WERI-Rb-1 (cell line): ENCODE measurements at regions not wholly inside any gene's neighbourhood (a gene's known extent, or its start where the extent isn't known, plus 50 kb on each side); places are given as distances from the start of the nearest gene placed in this dataset.

Experiments
- DNase-seq: peaks from one replicate; pipeline ENCODE4 v3.0.0-alpha.2; 2020
- H3K27ac ChIP-seq: fragments of 250-450 bp; sonication (Bioruptor Pico); 2 replicates; pipeline ENCODE4 v1.5.1; 2020; ENCODE audit warnings: mild to moderate bottlenecking, moderate library complexity
- H3K27me3 ChIP-seq: fragments of 250-450 bp; sonication (Bioruptor Pico); 2 replicates; pipeline ENCODE4 v1.5.1; 2021; ENCODE audit warnings: mild to moderate bottlenecking, low read depth, moderate library complexity; ENCODE audit not compliant: insufficient read depth, severe bottlenecking
- H3K36me3 ChIP-seq: fragments of 250-450 bp; sonication (Bioruptor Pico); 2 replicates; pipeline ENCODE4 v1.5.1; 2020; ENCODE audit warnings: mild to moderate bottlenecking, moderate library complexity
- H3K4me3 ChIP-seq: 2 replicates; pipeline ENCODE4 v1.5.1; 2011; ENCODE audit warnings: low read depth, mild to moderate bottlenecking, control low read depth, low read length
- H3K9me3 ChIP-seq: fragments of 250-450 bp; sonication (Bioruptor Pico); 2 replicates; pipeline ENCODE4 v1.5.1; 2021; ENCODE audit warnings: mild to moderate bottlenecking, moderate library complexity; ENCODE audit not compliant: severe bottlenecking
- TF ChIP-seq, protein P1 (sequence below): IDR thresholded peaks from 2 replicates; pipeline ENCODE4 v1.5.1; 2011; ENCODE audit warnings: low read depth, mild to moderate bottlenecking, control low read depth, inconsistent platforms, low read length

- Histone ChIP-seq H3K27ac (no peak overlapping the region), H3K36me3 (no peaks in the 10 kb centered on the region), H3K4me3 (no peak overlapping the region), H3K9me3 (no peaks in the 10 kb centered on the region), H3K27me3 (no peaks in the 10 kb centered on the region)
- TF ChIP-seq, protein P1, sequence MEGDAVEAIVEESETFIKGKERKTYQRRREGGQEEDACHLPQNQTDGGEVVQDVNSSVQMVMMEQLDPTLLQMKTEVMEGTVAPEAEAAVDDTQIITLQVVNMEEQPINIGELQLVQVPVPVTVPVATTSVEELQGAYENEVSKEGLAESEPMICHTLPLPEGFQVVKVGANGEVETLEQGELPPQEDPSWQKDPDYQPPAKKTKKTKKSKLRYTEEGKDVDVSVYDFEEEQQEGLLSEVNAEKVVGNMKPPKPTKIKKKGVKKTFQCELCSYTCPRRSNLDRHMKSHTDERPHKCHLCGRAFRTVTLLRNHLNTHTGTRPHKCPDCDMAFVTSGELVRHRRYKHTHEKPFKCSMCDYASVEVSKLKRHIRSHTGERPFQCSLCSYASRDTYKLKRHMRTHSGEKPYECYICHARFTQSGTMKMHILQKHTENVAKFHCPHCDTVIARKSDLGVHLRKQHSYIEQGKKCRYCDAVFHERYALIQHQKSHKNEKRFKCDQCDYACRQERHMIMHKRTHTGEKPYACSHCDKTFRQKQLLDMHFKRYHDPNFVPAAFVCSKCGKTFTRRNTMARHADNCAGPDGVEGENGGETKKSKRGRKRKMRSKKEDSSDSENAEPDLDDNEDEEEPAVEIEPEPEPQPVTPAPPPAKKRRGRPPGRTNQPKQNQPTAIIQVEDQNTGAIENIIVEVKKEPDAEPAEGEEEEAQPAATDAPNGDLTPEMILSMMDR, result no peak
- no peak for DNase-seq
Measured at GRCh38 chr6:125570526-125570925, 178.9 kb upstream of the HEY2 start.

- Histone ChIP-seq H3K9me3 (no peaks in the 10 kb centered on the region), H3K27me3 (no peaks in the 10 kb centered on the region), H3K36me3 (no peaks in the 10 kb centered on the region), H3K27ac (no peak overlapping the region), H3K4me3 (no peak overlapping the region)
- no peak for DNase-seq
- TF ChIP-seq, protein P1, result no peak
Measured at GRCh38 chr6:125571207-125571755, 178.2 kb upstream of the HEY2 start.

- TF ChIP-seq, protein P1, result no peak
- Histone ChIP-seq H3K4me3 (no peak overlapping the region), H3K36me3 (no peaks in the 10 kb centered on the region), H3K27ac (no peak overlapping the region), H3K9me3 (no peaks in the 10 kb centered on the region), H3K27me3 (no peaks in the 10 kb centered on the region)
- no peak for DNase-seq
Measured at GRCh38 chr6:125574604-125575003, 174.8 kb upstream of the HEY2 start.

GRCh38 chr6:125577124-125577662 is 172.2 kb upstream of the HEY2 start:
- DNase-seq, result peak; percentile 24
- TF ChIP-seq, protein P1, result no peak
- no peaks in the 10 kb centered on the region for H3K36me3 ChIP-seq

DNA sequence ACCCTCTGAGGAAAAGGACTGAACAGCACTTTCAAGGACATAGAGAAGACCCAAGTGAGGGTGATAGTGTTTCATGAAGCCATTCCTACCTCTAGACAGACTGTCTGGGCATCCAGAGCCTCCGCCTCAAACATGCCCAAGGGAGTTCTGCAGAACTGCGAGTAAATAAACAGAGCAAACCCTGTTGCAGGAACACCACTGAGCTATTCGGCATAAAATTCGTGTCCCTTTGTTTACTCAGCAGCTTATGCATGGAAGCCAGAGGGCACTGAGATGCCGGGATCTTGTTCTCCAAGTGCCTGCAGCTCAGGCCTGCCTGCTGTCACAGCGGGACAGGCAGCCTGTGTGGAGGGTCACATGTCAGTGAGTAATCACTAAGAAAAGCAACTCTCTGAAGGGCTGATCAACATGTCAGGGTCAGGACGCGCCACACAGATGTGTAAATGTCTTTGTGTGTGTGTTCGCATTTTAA is 164.9 kb upstream of the HEY2 start:
- H3K27me3 ChIP-seq, result no peaks in the 10 kb centered on the region
- TF ChIP-seq, protein P1, result no peak
- H3K36me3 ChIP-seq, result no peaks in the 10 kb centered on the region
- H3K4me3 ChIP-seq, result no peak overlapping the region
- no peaks in the 10 kb centered on the region for H3K9me3 ChIP-seq
- peak; percentile 52 for DNase-seq
- no peak overlapping the region for H3K27ac ChIP-seq

More at GRCh38 chr6:125577124-125577662, 172.2 kb upstream of the HEY2 start:
- no peaks in the 10 kb centered on the region for H3K9me3 ChIP-seq
- no peaks in the 10 kb centered on the region for H3K27me3 ChIP-seq
- no peak overlapping the region for H3K4me3 ChIP-seq
- no peak overlapping the region for H3K27ac ChIP-seq

DNA sequence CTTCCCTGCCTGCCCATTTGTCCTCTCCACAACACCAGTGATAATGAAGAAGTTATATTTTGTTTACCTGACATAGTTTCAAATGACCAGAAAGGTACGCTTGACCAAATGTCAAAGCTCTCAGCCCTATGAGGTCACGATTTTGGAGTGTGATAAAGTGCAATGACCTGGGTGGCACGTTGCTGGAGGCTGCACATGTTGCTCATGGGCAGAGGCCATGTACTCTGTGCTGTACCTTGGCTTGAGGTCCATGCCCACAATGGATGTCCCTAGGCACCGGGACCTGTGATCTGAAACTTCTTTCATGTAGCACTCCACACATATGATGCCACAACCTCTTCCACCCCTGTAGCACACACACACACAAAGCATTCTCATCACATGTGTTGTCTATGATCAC is 164.0 kb upstream of the HEY2 start:
- DNase-seq, result no peak
- Histone ChIP-seq H3K27ac (no peak overlapping the region), H3K9me3 (no peaks in the 10 kb centered on the region), H3K27me3 (no peaks in the 10 kb centered on the region), H3K36me3 (no peaks in the 10 kb centered on the region), H3K4me3 (no peak overlapping the region)
- TF ChIP-seq, protein P1, result no peak
